ENCODE measurements at regions not wholly inside any gene's neighbourhood (a gene's known extent, or its start where the extent isn't known, plus 50 kb on each side); places are given as distances from the start of the nearest gene placed in this dataset.

GRCh38 chr1:30636621-30637020 lies 86.8 kb downstream of the MATN1 start:
- no peak for TF ChIP-seq ESRRG (CRISPR knock-in tag; IDR thresholded peaks at IDR 0.05)
- TF ChIP-seq ZFP3 (CRISPR knock-in tag; IDR thresholded peaks at IDR 0.05), result no peak
- no peak for TF ChIP-seq ARNTL (CRISPR knock-in tag; IDR thresholded peaks at IDR 0.05; ENCODE audit: borderline replicate concordance, low read depth)
- no peak for TF ChIP-seq ZFP30 (CRISPR knock-in tag; IDR thresholded peaks at IDR 0.05)
- TF ChIP-seq ZNF8 (CRISPR knock-in tag; IDR thresholded peaks at IDR 0.05), result no peak
- TF ChIP-seq OSR1 (CRISPR knock-in tag; IDR thresholded peaks at IDR 0.05), result no peak
- no peak for TF ChIP-seq PPARA (CRISPR knock-in tag; IDR thresholded peaks at IDR 0.05; ENCODE audit: borderline replicate concordance)
- no peak for TF ChIP-seq SNAI2 (CRISPR knock-in tag; IDR thresholded peaks at IDR 0.05)
- TF ChIP-seq PATZ1 (CRISPR knock-in tag; IDR thresholded peaks at IDR 0.05; ENCODE audit: borderline replicate concordance), result no peak
- TF ChIP-seq, protein P1, sequence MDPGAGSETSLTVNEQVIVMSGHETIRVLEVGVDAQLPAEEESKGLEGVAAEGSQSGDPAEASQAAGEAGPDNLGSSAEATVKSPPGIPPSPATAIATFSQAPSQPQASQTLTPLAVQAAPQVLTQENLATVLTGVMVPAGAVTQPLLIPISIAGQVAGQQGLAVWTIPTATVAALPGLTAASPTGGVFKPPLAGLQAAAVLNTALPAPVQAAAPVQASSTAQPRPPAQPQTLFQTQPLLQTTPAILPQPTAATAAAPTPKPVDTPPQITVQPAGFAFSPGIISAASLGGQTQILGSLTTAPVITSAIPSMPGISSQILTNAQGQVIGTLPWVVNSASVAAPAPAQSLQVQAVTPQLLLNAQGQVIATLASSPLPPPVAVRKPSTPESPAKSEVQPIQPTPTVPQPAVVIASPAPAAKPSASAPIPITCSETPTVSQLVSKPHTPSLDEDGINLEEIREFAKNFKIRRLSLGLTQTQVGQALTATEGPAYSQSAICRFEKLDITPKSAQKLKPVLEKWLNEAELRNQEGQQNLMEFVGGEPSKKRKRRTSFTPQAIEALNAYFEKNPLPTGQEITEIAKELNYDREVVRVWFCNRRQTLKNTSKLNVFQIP (CRISPR knock-in tag; IDR thresholded peaks at IDR 0.05; ENCODE audit: borderline replicate concordance, low read depth), result no peak
- no peak for TF ChIP-seq ZC3H10 (CRISPR knock-in tag; IDR thresholded peaks at IDR 0.05)
- no peak for TF ChIP-seq ZNF70 (CRISPR knock-in tag; IDR thresholded peaks at IDR 0.05)
- TF ChIP-seq CSRNP3 (CRISPR knock-in tag; IDR thresholded peaks at IDR 0.05), result no peak
- no peak for TF ChIP-seq TOX (CRISPR knock-in tag; IDR thresholded peaks at IDR 0.05; ENCODE audit: borderline replicate concordance)
- ATAC-seq, result no peak

DNA sequence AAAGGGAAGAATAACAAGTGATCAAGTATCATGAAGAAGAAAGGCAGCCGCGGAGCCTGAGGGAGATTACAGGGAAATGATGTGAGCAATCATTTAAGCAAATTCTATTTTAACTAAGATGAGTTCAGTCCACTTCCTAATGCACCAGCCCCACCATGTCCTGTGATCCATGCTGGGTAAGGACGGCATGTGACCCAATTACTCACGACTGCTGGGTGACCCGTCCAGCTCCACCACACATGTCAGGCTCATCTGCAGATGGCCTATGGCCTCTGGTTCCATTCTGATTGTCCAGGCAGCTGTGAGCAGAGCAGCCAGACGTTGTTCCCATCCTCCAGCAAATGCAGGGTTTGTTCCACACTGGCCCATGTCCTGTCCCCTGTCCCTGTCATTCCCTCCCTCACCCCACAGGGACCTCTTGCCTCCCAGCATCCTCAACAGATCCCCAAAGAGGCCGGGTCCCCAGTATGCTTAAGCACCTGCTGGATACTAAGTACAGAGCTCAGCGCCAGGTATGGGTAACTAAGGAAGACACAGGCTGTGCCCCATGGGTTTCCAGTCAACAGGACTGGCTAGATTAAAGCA lies 87.9 kb downstream of the MATN1 start:
- TF ChIP-seq ESRRG (CRISPR knock-in tag; IDR thresholded peaks at IDR 0.05) (no peak), PATZ1 (CRISPR knock-in tag; IDR thresholded peaks at IDR 0.05; ENCODE audit: borderline replicate concordance) (no peak), TSHZ2 (CRISPR knock-in tag; IDR thresholded peaks at IDR 0.05) (no peak)
- ATAC-seq, result no peak

DNA sequence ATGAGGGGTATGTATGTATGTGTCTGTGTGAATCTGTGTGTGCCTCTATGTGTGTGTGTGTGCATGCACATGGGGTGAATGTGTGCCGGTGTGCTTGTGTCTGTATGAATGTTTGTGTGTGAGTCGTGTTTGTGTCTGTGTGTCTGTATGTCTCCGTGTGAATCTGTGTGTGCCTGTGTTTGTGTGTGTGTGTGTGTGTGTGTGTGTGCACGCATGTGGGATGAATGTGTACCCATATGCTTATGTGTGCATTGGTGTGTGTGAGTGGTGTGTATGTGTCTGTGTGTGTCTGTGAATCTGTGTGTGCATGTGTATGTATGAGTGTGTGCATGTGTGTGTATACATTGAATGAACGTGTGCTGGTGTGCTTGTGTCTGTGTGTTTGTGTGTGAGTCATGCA lies 88.9 kb downstream of the MATN1 start:
- no peak for ATAC-seq
- no peak for TF ChIP-seq TOX (CRISPR knock-in tag; IDR thresholded peaks at IDR 0.05; ENCODE audit: borderline replicate concordance)
- TF ChIP-seq ARNTL (CRISPR knock-in tag; IDR thresholded peaks at IDR 0.05; ENCODE audit: borderline replicate concordance, low read depth), result no peak
- TF ChIP-seq TSHZ2 (CRISPR knock-in tag; IDR thresholded peaks at IDR 0.05), result no peak
- TF ChIP-seq ZC3H10 (CRISPR knock-in tag; IDR thresholded peaks at IDR 0.05), result no peak
- TF ChIP-seq ISL1 (CRISPR knock-in tag; IDR thresholded peaks at IDR 0.05), result no peak
- TF ChIP-seq OSR1 (CRISPR knock-in tag; IDR thresholded peaks at IDR 0.05), result no peak
- no peak for TF ChIP-seq CSRNP3 (CRISPR knock-in tag; IDR thresholded peaks at IDR 0.05)
- no peak for TF ChIP-seq CSDC2 (CRISPR knock-in tag; IDR thresholded peaks at IDR 0.05)
- no peak for TF ChIP-seq SNAI2 (CRISPR knock-in tag; IDR thresholded peaks at IDR 0.05)
- TF ChIP-seq TCF4 (CRISPR knock-in tag; IDR thresholded peaks at IDR 0.05; ENCODE audit: borderline replicate concordance), result no peak
- TF ChIP-seq RARB (CRISPR knock-in tag; IDR thresholded peaks at IDR 0.05), result no peak
- TF ChIP-seq ZNF565 (CRISPR knock-in tag; conservative IDR thresholded peaks at IDR 0.05; ENCODE audit: low read depth), result no peak
